PC-3 (cell line): ENCODE measurements at regions not wholly inside any gene's neighbourhood (a gene's known extent, or its start where the extent isn't known, plus 50 kb on each side); places are given as distances from the start of the nearest gene placed in this dataset.
"Not testable (repeated sequence)": the region's sequence is repeated elsewhere in the genome, so short reads cannot be mapped to it uniquely, and the experiment has no call there.

Source experiments
- CTCF ChIP-seq: fragments of 300-600 bp; sonication (generic); conservative IDR thresholded peaks from 2 replicates; pipeline ENCODE4 v1.5.1; 2017; ENCODE audit warnings: antibody characterized with exemption, low read depth, mild to moderate bottlenecking, low read length
- EZH2 ChIP-seq: fragments of 300-600 bp; sonication (generic); IDR thresholded peaks from one replicate; pipeline ENCODE4 v1.6.1; 2017; ENCODE audit warnings: antibody characterized with exemption, mild to moderate bottlenecking, low read length; ENCODE audit not compliant: unreplicated experiment
- EZH2phosphoT487 ChIP-seq: fragments of 300-600 bp; sonication (generic); IDR thresholded peaks from 2 replicates; pipeline ENCODE4 v1.6.1; 2018; ENCODE audit warnings: mild to moderate bottlenecking, antibody characterized with exemption, low read length, borderline replicate concordance

DNA sequence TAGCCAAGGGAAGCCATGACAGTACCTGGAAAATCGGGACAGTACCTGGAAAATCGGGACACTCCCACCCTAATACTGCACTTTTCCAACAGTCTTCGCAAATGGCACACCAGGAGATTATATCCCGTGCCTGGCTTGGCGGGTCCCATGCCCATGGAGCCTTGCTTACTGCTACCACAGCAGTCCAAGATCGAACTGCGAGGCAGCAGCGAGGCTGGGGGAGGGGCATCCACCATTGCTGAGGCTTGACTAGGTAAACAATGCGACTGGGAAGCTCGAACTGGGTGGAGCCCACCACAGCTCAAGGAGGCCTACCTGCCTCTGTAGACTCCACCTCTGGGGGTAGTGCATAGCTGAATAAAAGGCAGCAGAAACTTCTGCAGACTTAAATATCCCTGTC is 238.9 kb upstream of the PRSS16 start:
- not testable (repeated sequence) for TF ChIP-seq CTCF, EZH2, EZH2phosphoT487
